ENCODE measurements at regions not wholly inside any gene's neighbourhood (a gene's known extent, or its start where the extent isn't known, plus 50 kb on each side); places are given as distances from the start of the nearest gene placed in this dataset.

DNA sequence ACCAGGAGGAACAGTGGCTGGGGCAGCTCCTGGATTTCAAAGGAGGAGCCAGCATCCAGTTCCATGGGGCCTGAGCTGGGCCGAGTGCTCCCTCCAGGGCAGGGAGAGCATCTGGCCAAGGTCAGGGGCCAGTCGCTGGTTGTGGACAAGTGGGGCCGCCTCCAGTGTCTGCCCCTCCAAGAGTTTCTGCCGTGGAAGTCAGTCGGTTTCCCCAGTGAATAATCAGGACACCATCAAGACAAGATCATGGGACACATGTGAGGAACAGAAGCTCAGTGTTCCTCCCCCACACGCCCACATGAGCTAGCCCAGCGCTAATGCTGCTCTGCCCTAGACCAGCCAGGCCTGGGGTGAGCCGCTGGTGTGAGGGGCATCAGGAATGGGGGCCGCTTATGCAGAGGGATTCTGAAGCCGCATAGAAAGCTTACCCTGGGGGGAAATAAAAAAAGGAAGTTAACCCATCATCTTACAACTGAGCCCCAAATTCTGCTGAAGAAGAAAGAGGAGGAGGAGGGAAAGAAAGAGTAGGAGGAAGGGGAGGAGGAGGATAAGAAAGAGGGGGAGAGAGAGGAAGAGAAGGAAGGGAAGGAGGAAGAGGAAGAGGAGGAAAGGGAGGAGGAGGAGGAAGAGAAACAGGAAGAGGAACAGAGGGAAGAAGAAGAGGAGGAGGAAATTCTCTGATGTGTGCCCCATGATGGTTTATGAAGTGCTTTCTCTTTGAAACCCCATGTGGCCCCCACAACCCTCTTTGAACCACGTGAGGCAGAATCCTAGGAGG is 198.4 kb downstream of the MATN1 start:
- TF ChIP-seq ETV6 (conservative IDR thresholded peaks at IDR 0.05 in 1 of 2, IDR thresholded peaks at IDR 0.05 in 1 of 2; ENCODE audit: borderline replicate concordance in 1 of 2, low read depth in 1 of 2) (no peak), ZNF274 (IDR thresholded peaks at IDR 0.05; ENCODE audit: insufficient read depth, insufficient read length) (no peak), BACH1 (IDR thresholded peaks at IDR 0.05; ENCODE audit: borderline replicate concordance) (no peak), POLR2AphosphoS2 (IDR thresholded peaks at IDR 0.05; ENCODE audit: low read depth, low read length) (no peak), NRF1 (conservative IDR thresholded peaks at IDR 0.05; ENCODE audit: low read depth, low read length) (no peak), BRCA1 (IDR thresholded peaks at IDR 0.05; ENCODE audit: low read depth, low read length) (no peak), CHD4 (IDR thresholded peaks at IDR 0.05) (no peak)
- TF ChIP-seq, protein P1, sequence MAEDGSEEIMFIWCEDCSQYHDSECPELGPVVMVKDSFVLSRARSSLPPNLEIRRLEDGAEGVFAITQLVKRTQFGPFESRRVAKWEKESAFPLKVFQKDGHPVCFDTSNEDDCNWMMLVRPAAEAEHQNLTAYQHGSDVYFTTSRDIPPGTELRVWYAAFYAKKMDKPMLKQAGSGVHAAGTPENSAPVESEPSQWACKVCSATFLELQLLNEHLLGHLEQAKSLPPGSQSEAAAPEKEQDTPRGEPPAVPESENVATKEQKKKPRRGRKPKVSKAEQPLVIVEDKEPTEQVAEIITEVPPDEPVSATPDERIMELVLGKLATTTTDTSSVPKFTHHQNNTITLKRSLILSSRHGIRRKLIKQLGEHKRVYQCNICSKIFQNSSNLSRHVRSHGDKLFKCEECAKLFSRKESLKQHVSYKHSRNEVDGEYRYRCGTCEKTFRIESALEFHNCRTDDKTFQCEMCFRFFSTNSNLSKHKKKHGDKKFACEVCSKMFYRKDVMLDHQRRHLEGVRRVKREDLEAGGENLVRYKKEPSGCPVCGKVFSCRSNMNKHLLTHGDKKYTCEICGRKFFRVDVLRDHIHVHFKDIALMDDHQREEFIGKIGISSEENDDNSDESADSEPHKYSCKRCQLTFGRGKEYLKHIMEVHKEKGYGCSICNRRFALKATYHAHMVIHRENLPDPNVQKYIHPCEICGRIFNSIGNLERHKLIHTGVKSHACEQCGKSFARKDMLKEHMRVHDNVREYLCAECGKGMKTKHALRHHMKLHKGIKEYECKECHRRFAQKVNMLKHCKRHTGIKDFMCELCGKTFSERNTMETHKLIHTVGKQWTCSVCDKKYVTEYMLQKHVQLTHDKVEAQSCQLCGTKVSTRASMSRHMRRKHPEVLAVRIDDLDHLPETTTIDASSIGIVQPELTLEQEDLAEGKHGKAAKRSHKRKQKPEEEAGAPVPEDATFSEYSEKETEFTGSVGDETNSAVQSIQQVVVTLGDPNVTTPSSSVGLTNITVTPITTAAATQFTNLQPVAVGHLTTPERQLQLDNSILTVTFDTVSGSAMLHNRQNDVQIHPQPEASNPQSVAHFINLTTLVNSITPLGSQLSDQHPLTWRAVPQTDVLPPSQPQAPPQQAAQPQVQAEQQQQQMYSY (CRISPR knock-in tag; IDR thresholded peaks at IDR 0.05) = no peak
